ENCODE measurements at regions not wholly inside any gene's neighbourhood (a gene's known extent, or its start where the extent isn't known, plus 50 kb on each side); places are given as distances from the start of the nearest gene placed in this dataset.

- no peak for TF ChIP-seq E2F1 (CRISPR knock-in tag; IDR thresholded peaks at IDR 0.05)
- TF ChIP-seq ZNF671 (CRISPR knock-in tag; IDR thresholded peaks at IDR 0.05) = no peak
- TF ChIP-seq TEAD1 (CRISPR knock-in tag; IDR thresholded peaks at IDR 0.05) = no peak
Measured at GRCh38 chrX:138026211-138026610, 460.3 kb downstream of the ZIC3 start (continued).

GRCh38 chrX:138031715-138032114 is 465.8 kb downstream of the ZIC3 start:
- H3K4me1 Mint-ChIP-seq = no peaks in the 10 kb centered on the region
- TF ChIP-seq ZSCAN18 (CRISPR knock-in tag; IDR thresholded peaks at IDR 0.05) (no peak), JUN (CRISPR knock-in tag; IDR thresholded peaks at IDR 0.05) (no peak), ATF6 (CRISPR knock-in tag; IDR thresholded peaks at IDR 0.05) (no peak), ATF1 (CRISPR knock-in tag; IDR thresholded peaks at IDR 0.05) (no peak), NR3C1 (CRISPR knock-in tag; conservative IDR thresholded peaks at IDR 0.05; ENCODE audit: low read depth) (no peak), CBFB (CRISPR knock-in tag; IDR thresholded peaks at IDR 0.05; ENCODE audit: low read depth) (no peak)
- ChIA-PET POLR2A (no interaction called here), CTCF (no interaction called here)
- no peaks in the 10 kb centered on the region for H3K36me3 Mint-ChIP-seq
- DNase-seq (ENCODE audit: low spot score) (no peak), ATAC-seq (no peak)
- H3K4me3 Mint-ChIP-seq = no peak overlapping the region
- H3K27ac Mint-ChIP-seq = no peak overlapping the region
- H3K27me3 Mint-ChIP-seq (ENCODE audit: low read depth) = no peaks in the 10 kb centered on the region
- H3K9me3 Mint-ChIP-seq = no peaks in the 10 kb centered on the region

GRCh38 chrX:138034136-138034535 is 468.2 kb downstream of the ZIC3 start:
- Mint-ChIP-seq H3K36me3 (no peaks in the 10 kb centered on the region), H3K4me3 (no peak overlapping the region), H3K27me3 (ENCODE audit: low read depth) (no peaks in the 10 kb centered on the region), H3K27ac (no peak overlapping the region), H3K9me3 (no peaks in the 10 kb centered on the region), H3K4me1 (no peaks in the 10 kb centered on the region)
- TF ChIP-seq ARID4B (CRISPR knock-in tag; IDR thresholded peaks at IDR 0.05; ENCODE audit: borderline replicate concordance) (no peak), ZNF263 (CRISPR knock-in tag; IDR thresholded peaks at IDR 0.05; ENCODE audit: low read depth) (no peak), ZNF416 (CRISPR knock-in tag; IDR thresholded peaks at IDR 0.05) (no peak), CBFB (CRISPR knock-in tag; IDR thresholded peaks at IDR 0.05; ENCODE audit: low read depth) (no peak), MAX (CRISPR knock-in tag; IDR thresholded peaks at IDR 0.05) (no peak)
- TF ChIP-seq, protein P1, sequence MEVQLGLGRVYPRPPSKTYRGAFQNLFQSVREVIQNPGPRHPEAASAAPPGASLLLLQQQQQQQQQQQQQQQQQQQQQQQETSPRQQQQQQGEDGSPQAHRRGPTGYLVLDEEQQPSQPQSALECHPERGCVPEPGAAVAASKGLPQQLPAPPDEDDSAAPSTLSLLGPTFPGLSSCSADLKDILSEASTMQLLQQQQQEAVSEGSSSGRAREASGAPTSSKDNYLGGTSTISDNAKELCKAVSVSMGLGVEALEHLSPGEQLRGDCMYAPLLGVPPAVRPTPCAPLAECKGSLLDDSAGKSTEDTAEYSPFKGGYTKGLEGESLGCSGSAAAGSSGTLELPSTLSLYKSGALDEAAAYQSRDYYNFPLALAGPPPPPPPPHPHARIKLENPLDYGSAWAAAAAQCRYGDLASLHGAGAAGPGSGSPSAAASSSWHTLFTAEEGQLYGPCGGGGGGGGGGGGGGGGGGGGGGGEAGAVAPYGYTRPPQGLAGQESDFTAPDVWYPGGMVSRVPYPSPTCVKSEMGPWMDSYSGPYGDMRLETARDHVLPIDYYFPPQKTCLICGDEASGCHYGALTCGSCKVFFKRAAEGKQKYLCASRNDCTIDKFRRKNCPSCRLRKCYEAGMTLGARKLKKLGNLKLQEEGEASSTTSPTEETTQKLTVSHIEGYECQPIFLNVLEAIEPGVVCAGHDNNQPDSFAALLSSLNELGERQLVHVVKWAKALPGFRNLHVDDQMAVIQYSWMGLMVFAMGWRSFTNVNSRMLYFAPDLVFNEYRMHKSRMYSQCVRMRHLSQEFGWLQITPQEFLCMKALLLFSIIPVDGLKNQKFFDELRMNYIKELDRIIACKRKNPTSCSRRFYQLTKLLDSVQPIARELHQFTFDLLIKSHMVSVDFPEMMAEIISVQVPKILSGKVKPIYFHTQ (CRISPR knock-in tag; IDR thresholded peaks at IDR 0.05) = no peak
- TF ChIP-seq, protein P2, sequence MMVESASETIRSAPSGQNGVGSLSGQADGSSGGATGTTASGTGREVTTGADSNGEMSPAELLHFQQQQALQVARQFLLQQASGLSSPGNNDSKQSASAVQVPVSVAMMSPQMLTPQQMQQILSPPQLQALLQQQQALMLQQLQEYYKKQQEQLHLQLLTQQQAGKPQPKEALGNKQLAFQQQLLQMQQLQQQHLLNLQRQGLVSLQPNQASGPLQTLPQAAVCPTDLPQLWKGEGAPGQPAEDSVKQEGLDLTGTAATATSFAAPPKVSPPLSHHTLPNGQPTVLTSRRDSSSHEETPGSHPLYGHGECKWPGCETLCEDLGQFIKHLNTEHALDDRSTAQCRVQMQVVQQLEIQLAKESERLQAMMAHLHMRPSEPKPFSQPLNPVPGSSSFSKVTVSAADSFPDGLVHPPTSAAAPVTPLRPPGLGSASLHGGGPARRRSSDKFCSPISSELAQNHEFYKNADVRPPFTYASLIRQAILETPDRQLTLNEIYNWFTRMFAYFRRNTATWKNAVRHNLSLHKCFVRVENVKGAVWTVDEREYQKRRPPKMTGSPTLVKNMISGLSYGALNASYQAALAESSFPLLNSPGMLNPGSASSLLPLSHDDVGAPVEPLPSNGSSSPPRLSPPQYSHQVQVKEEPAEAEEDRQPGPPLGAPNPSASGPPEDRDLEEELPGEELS (CRISPR knock-in tag; IDR thresholded peaks at IDR 0.05) = no peak
- ChIA-PET CTCF (interaction anchor here (1.1 to 1.7 kb wide), 4 partner anchors 9 to 867 kb away, joined by 3 to 5 read pairs (median 4); no protein-coding TSS in a partner anchor), POLR2A (no interaction called here)
- no peak for ATAC-seq
- no peak for DNase-seq (ENCODE audit: low spot score)
